ENCODE measurements at regions not wholly inside any gene's neighbourhood (a gene's known extent, or its start where the extent isn't known, plus 50 kb on each side); places are given as distances from the start of the nearest gene placed in this dataset.

GRCh38 chr2:579351-579886, 97.8 kb downstream of the TMEM18 start:
- TF ChIP-seq CTCF (IDR thresholded peaks at IDR 0.05; ENCODE audit: borderline replicate concordance, extremely low read depth, low read length, poor library complexity, severe bottlenecking) (no peak), EZH2 (IDR thresholded peaks at IDR 0.05; ENCODE audit: borderline replicate concordance, low read depth, low read length, severe bottlenecking) (no peak)
